Chondrocyte (in vitro differentiated cells): ENCODE measurements at regions not wholly inside any gene's neighbourhood (a gene's known extent, or its start where the extent isn't known, plus 50 kb on each side); places are given as distances from the start of the nearest gene placed in this dataset.

Experiments
- DNase-seq: peaks from one replicate; pipeline ENCODE4 v3.0.0; 2021; ENCODE audit warnings: mixed read lengths, low spot score
- H3K27ac Mint-ChIP-seq: one replicate; pipeline ENCODE4 v1.8.0; 2021; ENCODE audit warnings: mild to moderate bottlenecking, moderate library complexity, mixed read lengths; ENCODE audit not compliant: unreplicated experiment
- H3K27me3 Mint-ChIP-seq: 2 replicates; pipeline ENCODE4 v1.8.0; 2021; ENCODE audit warnings: low read depth, mixed read lengths
- H3K36me3 Mint-ChIP-seq: 2 replicates; pipeline ENCODE4 v1.8.0; 2021; ENCODE audit warnings: low read depth, mixed read lengths
- H3K4me1 Mint-ChIP-seq: 2 replicates; pipeline ENCODE4 v1.8.0; 2021; ENCODE audit warnings: low read depth, mild to moderate bottlenecking, mixed read lengths
- H3K4me3 Mint-ChIP-seq: one replicate; pipeline ENCODE4 v1.8.0; 2021; ENCODE audit warnings: mild to moderate bottlenecking, moderate library complexity, mixed read lengths; ENCODE audit not compliant: unreplicated experiment
- H3K9me3 Mint-ChIP-seq: 2 replicates; pipeline ENCODE4 v1.8.0; 2021; ENCODE audit warnings: low read depth, mixed read lengths
- TF ChIP-seq, protein P1 (sequence below): fragments of 200-600 bp; sonication (generic); IDR thresholded peaks from 2 replicates; pipeline ENCODE4 v1.5.0; 2021; ENCODE audit warnings: antibody characterized with exemption, mild to moderate bottlenecking, moderate library complexity

DNA sequence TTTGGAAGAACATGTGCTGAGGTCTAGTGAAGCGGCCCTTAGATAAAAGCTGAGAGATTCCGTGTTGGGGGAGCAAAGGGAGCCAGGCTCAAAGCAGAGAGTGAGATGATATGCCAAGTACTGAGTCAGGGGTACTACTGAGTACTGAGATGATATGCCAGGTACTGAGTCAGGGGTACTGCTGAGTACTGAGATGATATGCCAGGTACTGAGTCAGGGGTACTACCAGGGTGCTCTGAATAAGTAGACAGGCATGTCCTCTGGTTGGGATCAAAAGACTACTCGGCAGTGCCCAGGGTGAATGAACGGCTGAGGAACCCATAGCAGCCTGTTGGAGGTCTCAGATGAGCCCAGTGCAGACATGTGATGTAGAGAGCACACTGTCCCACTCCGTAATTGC lies 239.0 kb downstream of the SOX9 start:
- Mint-ChIP-seq H3K9me3 (peaks cover 3% of the 10 kb centered on the region), H3K4me1 (peaks cover 25% of the 10 kb centered on the region), H3K36me3 (peaks cover 3% of the 10 kb centered on the region), H3K4me3 (no peak overlapping the region), H3K27me3 (peaks cover 1% of the 10 kb centered on the region), H3K27ac (no peak overlapping the region)
- no peak for DNase-seq
- TF ChIP-seq, protein P1, sequence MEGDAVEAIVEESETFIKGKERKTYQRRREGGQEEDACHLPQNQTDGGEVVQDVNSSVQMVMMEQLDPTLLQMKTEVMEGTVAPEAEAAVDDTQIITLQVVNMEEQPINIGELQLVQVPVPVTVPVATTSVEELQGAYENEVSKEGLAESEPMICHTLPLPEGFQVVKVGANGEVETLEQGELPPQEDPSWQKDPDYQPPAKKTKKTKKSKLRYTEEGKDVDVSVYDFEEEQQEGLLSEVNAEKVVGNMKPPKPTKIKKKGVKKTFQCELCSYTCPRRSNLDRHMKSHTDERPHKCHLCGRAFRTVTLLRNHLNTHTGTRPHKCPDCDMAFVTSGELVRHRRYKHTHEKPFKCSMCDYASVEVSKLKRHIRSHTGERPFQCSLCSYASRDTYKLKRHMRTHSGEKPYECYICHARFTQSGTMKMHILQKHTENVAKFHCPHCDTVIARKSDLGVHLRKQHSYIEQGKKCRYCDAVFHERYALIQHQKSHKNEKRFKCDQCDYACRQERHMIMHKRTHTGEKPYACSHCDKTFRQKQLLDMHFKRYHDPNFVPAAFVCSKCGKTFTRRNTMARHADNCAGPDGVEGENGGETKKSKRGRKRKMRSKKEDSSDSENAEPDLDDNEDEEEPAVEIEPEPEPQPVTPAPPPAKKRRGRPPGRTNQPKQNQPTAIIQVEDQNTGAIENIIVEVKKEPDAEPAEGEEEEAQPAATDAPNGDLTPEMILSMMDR, result no peak

DNA sequence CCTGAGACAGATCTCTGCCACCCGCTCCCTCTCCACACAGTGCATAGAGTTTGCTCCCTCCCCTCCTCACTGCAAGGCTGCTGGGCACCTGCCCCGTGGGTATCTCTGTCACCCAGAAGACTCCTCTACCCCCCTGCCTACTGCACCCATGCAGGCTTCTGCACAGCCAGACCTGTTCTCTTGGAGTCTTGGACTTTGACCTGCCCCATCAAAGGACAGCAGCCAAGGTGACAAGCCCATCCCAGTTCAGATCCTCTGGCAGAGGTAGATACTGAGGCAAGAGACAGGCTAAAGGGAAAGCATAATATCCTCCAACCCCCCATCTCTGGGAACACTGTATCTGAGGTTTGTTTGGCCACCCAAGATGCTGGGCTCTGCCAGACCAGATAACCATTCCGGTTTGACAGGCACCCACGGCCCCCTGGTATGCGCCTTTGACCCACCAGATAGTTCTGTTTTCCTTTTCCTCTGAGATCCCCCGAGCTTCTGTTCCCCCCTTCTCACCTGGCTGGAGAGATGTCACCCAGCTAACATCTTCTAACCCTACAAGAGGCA lies 239.6 kb downstream of the SOX9 start:
- peaks cover 3% of the 10 kb centered on the region for H3K9me3 Mint-ChIP-seq
- peaks cover 3% of the 10 kb centered on the region for H3K36me3 Mint-ChIP-seq
- peaks cover 1% of the 10 kb centered on the region for H3K27me3 Mint-ChIP-seq
- H3K27ac Mint-ChIP-seq, result no peak overlapping the region
- no peak for DNase-seq
- H3K4me1 Mint-ChIP-seq, result peaks cover 25% of the 10 kb centered on the region
- TF ChIP-seq, protein P1, result no peak
- H3K4me3 Mint-ChIP-seq, result no peak overlapping the region

DNA sequence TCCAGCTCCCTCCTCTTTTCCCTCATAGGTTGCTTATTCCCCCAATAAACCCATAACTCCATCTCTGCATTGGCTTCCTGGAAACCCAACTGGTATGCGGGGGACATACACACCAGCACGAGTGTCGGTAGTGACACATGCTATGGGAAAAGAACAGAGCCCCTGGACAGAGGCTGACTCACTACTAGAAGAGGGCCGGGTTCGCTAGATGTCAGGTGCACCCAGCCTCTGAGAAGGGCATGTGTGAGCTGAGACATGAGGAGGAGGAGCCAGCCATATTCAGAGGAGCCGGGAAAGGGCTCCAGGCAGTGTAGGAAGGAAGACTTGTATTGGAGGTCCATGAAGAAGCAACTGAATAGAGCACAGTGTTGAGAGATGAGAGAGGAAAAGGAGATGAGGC lies 241.1 kb downstream of the SOX9 start:
- DNase-seq, result no peak
- Mint-ChIP-seq H3K4me1 (peaks cover 25% of the 10 kb centered on the region), H3K27ac (no peak overlapping the region), H3K4me3 (no peak overlapping the region), H3K9me3 (peaks cover 3% of the 10 kb centered on the region), H3K36me3 (peaks cover 2% of the 10 kb centered on the region), H3K27me3 (peaks cover 1% of the 10 kb centered on the region)
- TF ChIP-seq, protein P1, result no peak

DNA sequence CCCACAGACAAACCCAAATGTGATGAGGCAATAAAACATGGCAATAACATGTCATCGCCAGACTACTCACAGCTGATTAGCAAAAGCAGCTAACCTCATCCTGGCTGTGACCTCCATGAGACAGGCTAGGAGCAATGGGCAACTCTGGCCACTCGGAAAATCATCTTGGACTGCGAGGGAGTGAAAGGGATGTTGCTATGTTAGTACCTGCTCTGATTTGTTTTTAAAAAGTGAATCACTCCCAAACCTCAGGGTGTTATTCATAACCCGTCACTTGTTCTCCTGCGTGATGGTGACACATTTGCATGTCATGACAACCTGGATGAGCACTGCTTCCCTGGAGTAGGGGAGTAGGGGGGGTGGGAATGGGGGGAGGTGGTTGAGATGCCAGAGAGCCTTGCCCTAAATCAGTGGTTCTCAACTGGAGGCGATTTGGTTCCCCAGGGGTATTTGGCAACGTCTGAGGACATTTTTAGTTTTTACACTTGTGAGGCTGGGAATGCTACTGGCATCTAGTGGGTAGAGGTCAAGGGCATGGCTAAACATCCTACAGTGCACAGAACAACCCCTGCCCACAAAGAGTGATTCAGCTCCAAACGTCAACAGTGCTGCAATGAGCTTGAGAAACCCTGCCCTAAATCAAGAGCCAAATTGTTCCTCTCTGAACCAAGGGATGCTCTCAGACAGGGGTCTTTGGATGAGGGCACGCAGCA lies 241.7 kb downstream of the SOX9 start:
- DNase-seq, result no peak
- H3K4me1 Mint-ChIP-seq, result peaks cover 25% of the 10 kb centered on the region
- no peaks in the 10 kb centered on the region for H3K9me3 Mint-ChIP-seq
- H3K27ac Mint-ChIP-seq, result no peak overlapping the region
- TF ChIP-seq, protein P1, result no peak
- H3K36me3 Mint-ChIP-seq, result no peaks in the 10 kb centered on the region
- H3K27me3 Mint-ChIP-seq, result peaks cover 1% of the 10 kb centered on the region
- no peak overlapping the region for H3K4me3 Mint-ChIP-seq

DNA sequence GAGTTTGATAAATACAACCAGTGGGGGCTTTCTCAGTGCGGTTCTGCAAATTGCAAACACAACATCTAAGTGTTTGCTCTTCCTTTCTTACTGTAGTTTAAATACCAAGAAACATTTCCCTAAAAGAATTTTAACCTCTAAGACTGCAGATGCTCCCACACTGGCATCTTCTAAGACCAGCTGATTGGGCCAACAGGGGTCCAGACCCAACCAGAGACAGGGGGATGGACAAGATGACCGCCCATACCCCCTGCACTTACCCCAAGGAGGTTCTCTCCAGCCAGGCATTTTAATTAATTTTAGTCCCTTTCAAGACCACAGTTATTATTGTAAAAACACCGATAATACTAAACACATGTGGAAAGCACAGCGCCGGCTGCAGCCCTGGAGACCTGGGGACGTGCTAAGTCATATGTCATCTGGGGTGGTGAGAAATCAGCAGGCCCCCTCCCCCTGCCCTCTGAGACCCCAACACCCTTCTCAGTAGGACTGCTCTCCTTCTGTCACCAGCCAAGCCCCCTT lies 242.3 kb downstream of the SOX9 start:
- no peak overlapping the region for H3K27ac Mint-ChIP-seq
- H3K4me1 Mint-ChIP-seq, result peaks cover 25% of the 10 kb centered on the region
- H3K27me3 Mint-ChIP-seq, result peaks cover 1% of the 10 kb centered on the region
- no peak overlapping the region for H3K4me3 Mint-ChIP-seq
- TF ChIP-seq, protein P1, result no peak
- H3K9me3 Mint-ChIP-seq, result no peaks in the 10 kb centered on the region
- no peak for DNase-seq
- H3K36me3 Mint-ChIP-seq, result no peaks in the 10 kb centered on the region
